ENCODE measurements at regions not wholly inside any gene's neighbourhood (a gene's known extent, or its start where the extent isn't known, plus 50 kb on each side); places are given as distances from the start of the nearest gene placed in this dataset.
A peak's percentile ranks its signal among the peaks of the same experiment; 100 is the strongest.

DNA sequence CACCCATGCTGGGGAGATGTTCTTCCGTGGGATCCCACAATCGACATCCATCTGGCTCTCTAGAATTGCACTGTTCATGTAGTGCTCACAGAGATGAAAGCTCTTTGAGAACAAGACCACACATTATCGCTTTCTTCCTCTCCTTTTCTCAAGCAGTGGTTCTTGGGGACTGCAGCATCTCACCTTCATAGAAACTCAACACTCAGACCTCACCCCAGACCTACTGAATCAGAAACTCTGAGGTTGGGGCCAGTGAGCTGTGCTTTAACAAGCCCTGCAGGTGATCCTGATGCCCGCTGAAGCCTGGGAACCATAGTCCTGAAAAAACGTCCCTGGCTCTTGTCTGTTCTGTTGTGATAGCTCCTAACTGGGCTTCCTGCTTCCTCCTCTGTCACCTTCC is 251.3 kb upstream of the FGGY start:
- no peak overlapping the region for H3K27ac ChIP-seq

DNA sequence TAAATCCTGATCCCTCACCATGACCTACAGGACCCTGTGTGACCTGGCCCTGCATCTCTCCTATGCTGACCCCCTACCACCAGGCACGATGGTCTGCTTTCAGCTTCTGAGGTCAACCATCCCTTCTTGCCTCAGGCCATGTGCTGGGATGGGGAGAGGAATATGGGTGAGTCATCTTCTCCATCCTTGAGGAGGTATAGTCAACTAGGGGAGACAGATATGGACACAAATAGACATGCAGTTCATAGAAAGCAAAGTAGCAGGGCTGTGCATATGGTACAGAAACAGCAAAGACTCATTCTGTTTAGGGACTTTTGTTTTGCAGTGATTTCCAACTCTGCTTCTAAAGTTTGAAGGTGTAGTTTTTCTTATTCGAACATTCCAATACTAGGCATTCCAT is 250.8 kb upstream of the FGGY start:
- ATAC-seq: no peak
- 83 to 95% methylated on average over 2 of the region's 2 CpGs for WGBS, 2 donors (ENCODE audit: low coverage in 1 of 2)
- Histone ChIP-seq H3K36me3 (no peaks in the 10 kb centered on the region), H3K4me1 (peaks cover 0 to 17% (median 0%) of the 10 kb centered on the region in 3 donors), H3K27me3 (no peaks in the 10 kb centered on the region), H3K4me3 (no peak overlapping the region), H3K9me3 (no peaks in the 10 kb centered on the region), H3K27ac (no peak overlapping the region)
- TF ChIP-seq, protein P1, sequence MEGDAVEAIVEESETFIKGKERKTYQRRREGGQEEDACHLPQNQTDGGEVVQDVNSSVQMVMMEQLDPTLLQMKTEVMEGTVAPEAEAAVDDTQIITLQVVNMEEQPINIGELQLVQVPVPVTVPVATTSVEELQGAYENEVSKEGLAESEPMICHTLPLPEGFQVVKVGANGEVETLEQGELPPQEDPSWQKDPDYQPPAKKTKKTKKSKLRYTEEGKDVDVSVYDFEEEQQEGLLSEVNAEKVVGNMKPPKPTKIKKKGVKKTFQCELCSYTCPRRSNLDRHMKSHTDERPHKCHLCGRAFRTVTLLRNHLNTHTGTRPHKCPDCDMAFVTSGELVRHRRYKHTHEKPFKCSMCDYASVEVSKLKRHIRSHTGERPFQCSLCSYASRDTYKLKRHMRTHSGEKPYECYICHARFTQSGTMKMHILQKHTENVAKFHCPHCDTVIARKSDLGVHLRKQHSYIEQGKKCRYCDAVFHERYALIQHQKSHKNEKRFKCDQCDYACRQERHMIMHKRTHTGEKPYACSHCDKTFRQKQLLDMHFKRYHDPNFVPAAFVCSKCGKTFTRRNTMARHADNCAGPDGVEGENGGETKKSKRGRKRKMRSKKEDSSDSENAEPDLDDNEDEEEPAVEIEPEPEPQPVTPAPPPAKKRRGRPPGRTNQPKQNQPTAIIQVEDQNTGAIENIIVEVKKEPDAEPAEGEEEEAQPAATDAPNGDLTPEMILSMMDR (IDR thresholded peaks at IDR 0.05): no peak
- TF ChIP-seq POLR2AphosphoS5 (IDR thresholded peaks at IDR 0.05) (no peak), EP300 (IDR thresholded peaks at IDR 0.05) (no peak)

More for the DNA sequence above, 251.3 kb upstream of the FGGY start:
- peaks cover 0 to 17% (median 0%) of the 10 kb centered on the region in 3 donors for H3K4me1 ChIP-seq
- H3K36me3 ChIP-seq: no peaks in the 10 kb centered on the region
- TF ChIP-seq POLR2AphosphoS5 (IDR thresholded peaks at IDR 0.05): no peak
- TF ChIP-seq EP300 (IDR thresholded peaks at IDR 0.05): no peak
- TF ChIP-seq POLR2A (IDR thresholded peaks at IDR 0.05): no peak
- TF ChIP-seq, protein P1 (IDR thresholded peaks at IDR 0.05): no peak
- H3K9me3 ChIP-seq: no peaks in the 10 kb centered on the region
- H3K27me3 ChIP-seq: no peaks in the 10 kb centered on the region
- H3K4me3 ChIP-seq: no peak overlapping the region
- 96% methylated on average over 3 to 5 of the region's 5 CpGs for WGBS, 2 donors (ENCODE audit: low coverage in 1 of 2)
- no peak for ATAC-seq

DNA sequence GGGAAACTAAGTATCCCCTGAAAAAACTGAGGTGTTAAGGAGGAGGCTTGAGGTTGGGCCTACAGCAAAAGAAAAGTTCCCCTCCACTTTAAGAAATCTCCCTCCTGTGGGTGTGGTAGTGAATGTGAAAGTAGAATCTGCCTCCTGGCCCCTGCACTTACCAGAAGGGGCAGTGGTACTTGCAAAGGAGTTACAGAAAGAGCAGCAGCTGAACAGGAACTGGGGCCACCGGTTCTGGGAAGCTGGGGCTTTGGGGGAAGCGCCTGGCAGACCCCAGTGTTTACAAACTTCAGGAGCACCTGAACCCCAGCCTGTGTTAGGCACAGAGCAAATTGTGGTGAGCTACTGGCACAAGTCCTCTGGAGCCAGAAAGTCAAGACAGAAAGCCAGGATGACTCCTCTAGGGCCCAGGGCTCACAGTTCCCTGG is 250.2 kb upstream of the FGGY start:
- 40% methylated on average over 1 of the region's 2 CpGs; no CpG with 5 or more reads in 1 of the 2 donors for WGBS, 2 donors (ENCODE audit: low coverage in 1 of 2)
- TF ChIP-seq POLR2AphosphoS5 (IDR thresholded peaks at IDR 0.05): no peak
- TF ChIP-seq, protein P1 (IDR thresholded peaks at IDR 0.05): peak in 1 of 4 experiments; percentile 4
- no peak for TF ChIP-seq POLR2A (IDR thresholded peaks at IDR 0.05)
- no peak for TF ChIP-seq EP300 (IDR thresholded peaks at IDR 0.05)
- H3K4me1 ChIP-seq: peaks cover 0 to 17% (median 0%) of the 10 kb centered on the region in 3 donors
- H3K36me3 ChIP-seq: no peaks in the 10 kb centered on the region
- no peaks in the 10 kb centered on the region for H3K27me3 ChIP-seq
- no peak overlapping the region for H3K4me3 ChIP-seq
- ATAC-seq: no peak
- no peak overlapping the region for H3K27ac ChIP-seq
- no peaks in the 10 kb centered on the region for H3K9me3 ChIP-seq

DNA sequence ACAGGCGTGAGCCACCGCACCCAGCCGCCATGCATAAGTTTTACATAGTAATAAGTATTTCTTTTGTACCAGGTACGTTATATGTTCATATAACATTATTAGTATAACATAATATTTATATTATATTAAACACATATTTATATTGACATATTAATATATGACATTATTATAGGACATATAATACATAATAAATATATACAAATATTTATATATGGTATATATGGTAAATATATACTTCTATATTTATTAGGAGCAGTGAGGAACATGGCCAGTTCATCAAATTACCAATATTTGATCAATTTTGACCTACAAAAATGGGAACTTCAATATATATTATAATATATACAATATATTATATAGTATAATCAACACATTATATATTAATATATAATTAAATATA is 245.9 kb upstream of the FGGY start:
- no peaks in the 10 kb centered on the region for H3K9me3 ChIP-seq
- H3K4me3 ChIP-seq: no peak overlapping the region
- peaks cover 0 to 13% (median 0%) of the 10 kb centered on the region in 3 donors for H3K4me1 ChIP-seq
- H3K36me3 ChIP-seq: no peaks in the 10 kb centered on the region
- no peak overlapping the region for H3K27ac ChIP-seq
- ATAC-seq: no peak
- WGBS, 2 donors (ENCODE audit: low coverage in 1 of 2): 63 to 73% methylated on average over 4 of the region's 4 CpGs
- TF ChIP-seq POLR2AphosphoS5 (IDR thresholded peaks at IDR 0.05) (no peak), EP300 (IDR thresholded peaks at IDR 0.05) (no peak), POLR2A (IDR thresholded peaks at IDR 0.05) (no peak)
- TF ChIP-seq, protein P1 (IDR thresholded peaks at IDR 0.05): no peak
- no peaks in the 10 kb centered on the region for H3K27me3 ChIP-seq

DNA sequence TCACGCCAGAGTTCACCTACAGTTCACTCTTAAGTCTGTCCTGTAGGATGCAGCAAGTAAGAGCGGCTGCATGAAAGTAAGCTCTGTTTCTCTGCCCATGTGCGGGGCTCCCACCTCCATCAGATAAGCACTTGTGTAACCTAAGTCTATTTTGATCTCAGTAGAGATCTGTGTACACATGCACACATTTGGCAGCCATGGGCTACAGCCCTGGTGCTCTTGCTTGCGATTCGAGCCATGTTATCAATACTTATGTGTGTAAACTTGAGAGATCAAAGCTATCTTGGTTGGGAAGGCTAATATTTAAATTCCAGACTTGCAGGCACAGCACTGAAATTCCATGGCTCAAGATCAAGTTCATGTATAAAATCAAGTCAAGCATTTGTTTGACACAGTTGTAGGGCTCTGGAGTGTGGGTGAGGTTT is 244.7 kb upstream of the FGGY start:
- no peak overlapping the region for H3K27ac ChIP-seq
- H3K9me3 ChIP-seq: no peaks in the 10 kb centered on the region
- no peak for TF ChIP-seq EP300 (IDR thresholded peaks at IDR 0.05)
- TF ChIP-seq POLR2AphosphoS5 (IDR thresholded peaks at IDR 0.05): no peak
- TF ChIP-seq POLR2A (IDR thresholded peaks at IDR 0.05): no peak
- TF ChIP-seq, protein P1 (IDR thresholded peaks at IDR 0.05): no peak
- no peaks in the 10 kb centered on the region for H3K36me3 ChIP-seq
- H3K27me3 ChIP-seq: no peaks in the 10 kb centered on the region
- ATAC-seq: no peak
- no peak overlapping the region for H3K4me3 ChIP-seq
- H3K4me1 ChIP-seq: peaks cover 3 to 19% (median 10%) of the 10 kb centered on the region in 3 donors
- WGBS, 2 donors (ENCODE audit: low coverage in 1 of 2): 81 to 84% methylated on average over 5 of the region's 5 CpGs
